ENCODE measurements at regions not wholly inside any gene's neighbourhood (a gene's known extent, or its start where the extent isn't known, plus 50 kb on each side); places are given as distances from the start of the nearest gene placed in this dataset.
A peak's percentile ranks its signal among the peaks of the same experiment; 100 is the strongest.

DNA sequence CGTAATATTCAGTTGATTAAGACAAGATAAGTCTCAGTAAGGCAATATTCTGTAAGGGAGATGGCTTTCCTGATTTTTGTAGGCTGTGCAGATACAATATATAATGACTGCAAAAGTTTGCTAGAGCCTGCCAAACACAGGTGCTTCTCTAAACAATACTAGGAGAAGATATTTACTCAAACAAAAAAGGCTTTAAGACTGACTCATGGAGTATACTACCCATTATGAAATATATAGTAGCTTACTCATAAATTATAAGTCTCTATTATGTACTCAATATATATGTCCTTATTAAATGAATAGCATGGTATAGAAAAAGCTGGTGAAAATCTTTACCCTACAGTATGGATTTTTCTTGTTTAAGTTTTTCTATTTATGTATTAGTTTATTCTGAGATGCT is 93.2 kb upstream of the IL15 start:
- DNase-seq, result no peak
- Histone ChIP-seq H3K36me3 (ENCODE audit: low read depth) (no peaks in the 10 kb centered on the region), H3K27me3 (ENCODE audit: insufficient read depth, low read depth) (no peaks in the 10 kb centered on the region), H3F3A (ENCODE audit: insufficient read depth, low read depth) (no peaks in the 10 kb centered on the region), H3K9me3 (ENCODE audit: insufficient read depth, low read depth) (peaks cover 8% of the 10 kb centered on the region; the same call in 1 of the 2 replicates), H2AFZ (no peak overlapping the region), H3K4me3 (no peak overlapping the region), H3K9me2 (ENCODE audit: insufficient read depth) (no peaks in the 10 kb centered on the region), H3K79me2 (ENCODE audit: low read depth) (no peaks in the 10 kb centered on the region), H3K4me2 (no peak overlapping the region), H4K20me1 (ENCODE audit: insufficient read depth) (no peaks in the 10 kb centered on the region), H3K27ac (no peak overlapping the region), H3K4me1 (replicated peaks; ENCODE audit: insufficient read depth) (no peaks in the 10 kb centered on the region)
- ChIA-PET CTCF (no interaction called here), POLR2A (ENCODE audit: unreplicated experiment) (no interaction called here)
- intact Hi-C loops (cut with micrococcal nuclease; ENCODE audit: unreplicated experiment), result no loop called here
- no TSS peak for BruUV-seq (replicated peaks)
- TF ChIP-seq, protein P1, sequence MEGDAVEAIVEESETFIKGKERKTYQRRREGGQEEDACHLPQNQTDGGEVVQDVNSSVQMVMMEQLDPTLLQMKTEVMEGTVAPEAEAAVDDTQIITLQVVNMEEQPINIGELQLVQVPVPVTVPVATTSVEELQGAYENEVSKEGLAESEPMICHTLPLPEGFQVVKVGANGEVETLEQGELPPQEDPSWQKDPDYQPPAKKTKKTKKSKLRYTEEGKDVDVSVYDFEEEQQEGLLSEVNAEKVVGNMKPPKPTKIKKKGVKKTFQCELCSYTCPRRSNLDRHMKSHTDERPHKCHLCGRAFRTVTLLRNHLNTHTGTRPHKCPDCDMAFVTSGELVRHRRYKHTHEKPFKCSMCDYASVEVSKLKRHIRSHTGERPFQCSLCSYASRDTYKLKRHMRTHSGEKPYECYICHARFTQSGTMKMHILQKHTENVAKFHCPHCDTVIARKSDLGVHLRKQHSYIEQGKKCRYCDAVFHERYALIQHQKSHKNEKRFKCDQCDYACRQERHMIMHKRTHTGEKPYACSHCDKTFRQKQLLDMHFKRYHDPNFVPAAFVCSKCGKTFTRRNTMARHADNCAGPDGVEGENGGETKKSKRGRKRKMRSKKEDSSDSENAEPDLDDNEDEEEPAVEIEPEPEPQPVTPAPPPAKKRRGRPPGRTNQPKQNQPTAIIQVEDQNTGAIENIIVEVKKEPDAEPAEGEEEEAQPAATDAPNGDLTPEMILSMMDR (conservative IDR thresholded peaks at IDR 0.05), result no peak
- no peak for TF ChIP-seq EZH2 (IDR thresholded peaks at IDR 0.05; ENCODE audit: low read depth)

DNA sequence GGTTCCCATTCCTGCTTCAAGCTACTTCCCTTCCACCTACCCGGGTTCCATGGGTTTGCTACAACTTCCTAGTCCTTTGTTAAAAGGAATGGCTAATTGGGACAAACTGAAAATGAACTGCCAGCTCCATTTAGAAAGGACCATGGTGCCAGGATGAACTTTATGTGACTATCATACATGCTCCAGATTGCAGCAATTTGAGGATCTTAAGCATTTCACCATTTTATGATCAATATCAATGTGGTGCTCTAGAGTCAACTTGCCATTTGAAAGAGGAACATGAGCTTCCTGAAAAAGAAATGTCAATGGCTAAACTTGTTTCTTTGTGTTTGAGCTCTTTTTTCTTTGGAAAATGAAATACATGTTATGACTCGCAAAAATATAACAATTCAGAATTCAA is 92.7 kb upstream of the IL15 start:
- H3K9me2 ChIP-seq (ENCODE audit: insufficient read depth), result no peaks in the 10 kb centered on the region
- H3K36me3 ChIP-seq (ENCODE audit: low read depth), result no peaks in the 10 kb centered on the region
- H3K4me1 ChIP-seq (replicated peaks; ENCODE audit: insufficient read depth), result peaks cover 5% of the 10 kb centered on the region; the same call in 1 of the 2 replicates
- no peak overlapping the region for H2AFZ ChIP-seq
- peaks cover 4% of the 10 kb centered on the region; the same call in 1 of the 2 replicates for H3K9me3 ChIP-seq (ENCODE audit: insufficient read depth, low read depth)
- no peaks in the 10 kb centered on the region for H3K27me3 ChIP-seq (ENCODE audit: insufficient read depth, low read depth)
- H4K20me1 ChIP-seq (ENCODE audit: insufficient read depth), result no peaks in the 10 kb centered on the region
- H3K4me3 ChIP-seq, result no peak overlapping the region
- no TSS peak for BruUV-seq (replicated peaks)
- TF ChIP-seq EZH2 (IDR thresholded peaks at IDR 0.05; ENCODE audit: low read depth), result no peak
- TF ChIP-seq, protein P1 (conservative IDR thresholded peaks at IDR 0.05), result no peak
- no peaks in the 10 kb centered on the region for H3K79me2 ChIP-seq (ENCODE audit: low read depth)
- H3K4me2 ChIP-seq, result no peak overlapping the region
- ChIA-PET CTCF (no interaction called here), POLR2A (ENCODE audit: unreplicated experiment) (no interaction called here)
- intact Hi-C loops (cut with micrococcal nuclease; ENCODE audit: unreplicated experiment), result no loop called here
- DNase-seq, result no peak
- H3K27ac ChIP-seq, result no peak overlapping the region
- no peaks in the 10 kb centered on the region for H3F3A ChIP-seq (ENCODE audit: insufficient read depth, low read depth)

DNA sequence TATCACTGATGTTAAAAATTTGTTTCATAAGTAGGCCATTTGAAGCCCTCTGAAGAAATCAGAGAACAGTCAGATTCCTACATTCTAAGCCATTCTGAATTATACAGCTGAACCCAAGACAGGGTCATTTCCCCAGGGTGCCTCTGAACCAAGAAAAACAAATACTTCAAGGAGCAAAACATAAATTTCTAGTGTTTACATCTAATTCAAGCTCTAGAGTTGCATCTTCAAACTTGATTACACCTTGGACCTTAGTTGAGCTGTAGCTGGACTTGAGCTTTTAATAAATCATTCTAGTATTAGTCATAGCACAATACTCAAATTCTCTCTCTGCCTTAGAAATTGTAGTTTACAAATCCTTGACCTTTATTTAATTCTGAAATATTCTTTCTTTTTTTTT is 87.6 kb upstream of the IL15 start:
- H3F3A ChIP-seq (ENCODE audit: insufficient read depth, low read depth), result no peaks in the 10 kb centered on the region
- no peaks in the 10 kb centered on the region for H3K27me3 ChIP-seq (ENCODE audit: insufficient read depth, low read depth)
- no peaks in the 10 kb centered on the region for H3K9me3 ChIP-seq (ENCODE audit: insufficient read depth, low read depth)
- TF ChIP-seq, protein P1 (conservative IDR thresholded peaks at IDR 0.05), result no peak
- TF ChIP-seq EZH2 (IDR thresholded peaks at IDR 0.05; ENCODE audit: low read depth), result no peak
- intact Hi-C loops (cut with micrococcal nuclease; ENCODE audit: unreplicated experiment), result no loop called here
- H3K79me2 ChIP-seq (ENCODE audit: low read depth), result no peaks in the 10 kb centered on the region
- peak overlapping the region; percentile 61 for H3K4me2 ChIP-seq
- H3K27ac ChIP-seq, result no peak overlapping the region
- H3K9me2 ChIP-seq (ENCODE audit: insufficient read depth), result no peaks in the 10 kb centered on the region
- no peaks in the 10 kb centered on the region for H3K36me3 ChIP-seq (ENCODE audit: low read depth)
- DNase-seq, result no peak
- no TSS peak for BruUV-seq (replicated peaks)
- ChIA-PET CTCF (no interaction called here), POLR2A (ENCODE audit: unreplicated experiment) (no interaction called here)
- H3K4me1 ChIP-seq (replicated peaks; ENCODE audit: insufficient read depth), result peaks cover 7% of the 10 kb centered on the region; the same call in 1 of the 2 replicates
- peak overlapping the region; percentile 50; the same call in 1 of the 2 replicates for H3K4me3 ChIP-seq
- H2AFZ ChIP-seq, result 0 out of 2 replicates have a peak overlapping the region, but pooled peaks have one; percentile 27
- no peaks in the 10 kb centered on the region for H4K20me1 ChIP-seq (ENCODE audit: insufficient read depth)
